ENCODE measurements at regions not wholly inside any gene's neighbourhood (a gene's known extent, or its start where the extent isn't known, plus 50 kb on each side); places are given as distances from the start of the nearest gene placed in this dataset.
"Not testable (repeated sequence)": the region's sequence is repeated elsewhere in the genome, so short reads cannot be mapped to it uniquely, and the experiment has no call there.

GRCh38 chr17:5951912-5952311 is 118.3 kb upstream of the WSCD1 start:
- no peak for DNase-seq (ENCODE audit: low read depth in 2 of 2)

GRCh38 chr17:5952518-5952917 is 117.7 kb upstream of the WSCD1 start:
- no peak for DNase-seq (ENCODE audit: low read depth in 2 of 2)

GRCh38 chr17:5955764-5956163 is 114.4 kb upstream of the WSCD1 start:
- DNase-seq (ENCODE audit: low read depth in 2 of 2): no peak

- no peak for DNase-seq (ENCODE audit: low read depth in 2 of 2)
These were observed 111.3 kb upstream of the WSCD1 start for GRCh38 chr17:5958850-5959249.

- no peak for DNase-seq (ENCODE audit: low read depth in 2 of 2)
These were observed 107.8 kb upstream of the WSCD1 start for GRCh38 chr17:5962371-5962770.

GRCh38 chr17:5971969-5972368 is 98.2 kb upstream of the WSCD1 start:
- no peak for DNase-seq (ENCODE audit: low read depth in 2 of 2)

- no peak for DNase-seq (ENCODE audit: low read depth in 2 of 2)
These were observed 96.8 kb upstream of the WSCD1 start for GRCh38 chr17:5973410-5973809.

- no peak for DNase-seq (ENCODE audit: low read depth in 2 of 2)
These were observed 94.5 kb upstream of the WSCD1 start for GRCh38 chr17:5975661-5976060.

GRCh38 chr17:5976251-5976650 is 93.9 kb upstream of the WSCD1 start:
- DNase-seq (ENCODE audit: low read depth in 2 of 2): no peak

- DNase-seq (ENCODE audit: low read depth in 2 of 2): no peak
These were observed 91.7 kb upstream of the WSCD1 start for GRCh38 chr17:5978496-5978895.

- DNase-seq (ENCODE audit: low read depth in 2 of 2): no peak
These were observed 89.2 kb upstream of the WSCD1 start for GRCh38 chr17:5980941-5981340.

- no peak for DNase-seq (ENCODE audit: low read depth in 2 of 2)
These were observed 83.5 kb upstream of the WSCD1 start for GRCh38 chr17:5986644-5987043.

GRCh38 chr17:6000426-6000825 is 69.8 kb upstream of the WSCD1 start:
- DNase-seq (ENCODE audit: low read depth in 2 of 2): no peak

GRCh38 chr17:6003221-6003620 is 67.0 kb upstream of the WSCD1 start:
- DNase-seq (ENCODE audit: low read depth in 2 of 2): not testable (repeated sequence)

- DNase-seq (ENCODE audit: low read depth in 2 of 2): no peak
These were observed 64.2 kb upstream of the WSCD1 start for GRCh38 chr17:6005939-6006338.

GRCh38 chr17:6011206-6011605 is 59.0 kb upstream of the WSCD1 start:
- DNase-seq (ENCODE audit: low read depth in 2 of 2): no peak

GRCh38 chr17:6018788-6019187 is 51.4 kb upstream of the WSCD1 start:
- no peak for DNase-seq (ENCODE audit: low read depth in 2 of 2)

GRCh38 chr17:6019959-6020358 is 50.2 kb upstream of the WSCD1 start:
- DNase-seq (ENCODE audit: low read depth in 2 of 2): no peak

GRCh38 chr17:6020376-6021010 is 49.7 kb upstream of the WSCD1 start:
- DNase-seq (ENCODE audit: low read depth in 2 of 2): no peak

All from stimulated activated CD8-positive, alpha-beta memory T cell treated with anti-CD3 and anti-CD28 coated beads, Interleukin-15, amount 100 ng/mL, for 4 hours (primary cell).